Neuronal stem cell (in vitro differentiated cells): ENCODE measurements at regions not wholly inside any gene's neighbourhood (a gene's known extent, or its start where the extent isn't known, plus 50 kb on each side); places are given as distances from the start of the nearest gene placed in this dataset.

Experiments
- DNase-seq: peaks from one replicate; pipeline ENCODE4 v3.0.0-alpha.2; 2013; ENCODE audit warnings: low spot score
- H2AFZ ChIP-seq: one replicate; pipeline ENCODE4 v1.6.1; 2013; ENCODE audit warnings: mild to moderate bottlenecking, low read length, inconsistent platforms
- H2AK5ac ChIP-seq: 2 replicates; pipeline ENCODE4 v1.6.1; 2013; ENCODE audit warnings: low read depth, mild to moderate bottlenecking, inconsistent platforms, low read length, moderate library complexity, mixed read lengths
- H2BK120ac ChIP-seq: 2 replicates; pipeline ENCODE4 v1.6.1; 2013; ENCODE audit warnings: low read depth, mild to moderate bottlenecking, inconsistent platforms, low read length, moderate library complexity, mixed read lengths
- H2BK12ac ChIP-seq: one replicate; pipeline ENCODE4 v1.6.1; 2013; ENCODE audit warnings: low read length, inconsistent platforms
- H2BK15ac ChIP-seq: 2 replicates; pipeline ENCODE4 v1.6.1; 2013; ENCODE audit warnings: mild to moderate bottlenecking, low read length, inconsistent platforms, mixed read lengths
- H2BK5ac ChIP-seq: one replicate; pipeline ENCODE4 v1.6.1; 2013; ENCODE audit warnings: inconsistent platforms, mild to moderate bottlenecking, low read length, moderate library complexity
- H3K14ac ChIP-seq: one replicate; pipeline ENCODE4 v1.6.1; 2013; ENCODE audit warnings: low read length, inconsistent platforms
- H3K18ac ChIP-seq: 2 replicates; pipeline ENCODE4 v1.6.1; 2013; ENCODE audit warnings: low read length, inconsistent platforms
- H3K23ac ChIP-seq: 2 replicates; pipeline ENCODE4 v1.6.1; 2013; ENCODE audit warnings: low read depth, mild to moderate bottlenecking, mixed read lengths, low read length, inconsistent platforms; ENCODE audit not compliant: poor library complexity
- H3K27ac ChIP-seq: replicated peaks from 3 replicates; pipeline ENCODE4 v1.5.1; 2013; ENCODE audit warnings: low read length, inconsistent platforms
- H3K27me3 ChIP-seq, 3 experiments: 2 replicates each; pipeline ENCODE4 v1.6.1; 2013; ENCODE audit warnings: low read length in 3 of 3, mild to moderate bottlenecking in 2 of 3, inconsistent platforms in 1 of 3, low read depth in 1 of 3, mixed read lengths in 1 of 3, moderate library complexity in 1 of 3; ENCODE audit not compliant: control insufficient read depth in 3 of 3, insufficient read depth in 3 of 3
- H3K36me3 ChIP-seq, 2 donors: replicated peaks in 1 of 2; 2 replicates each; pipeline ENCODE4 v1.6.1; 2013; ENCODE audit warnings: low read length in 2 of 2; ENCODE audit not compliant: control insufficient read depth in 2 of 2, insufficient read depth in 2 of 2
- H3K4ac ChIP-seq: 2 replicates; pipeline ENCODE4 v1.6.1; 2013; ENCODE audit warnings: inconsistent platforms, mild to moderate bottlenecking, low read length, moderate library complexity
- H3K4me1 ChIP-seq, 2 donors: 1 replicate in 1 of 2; 2 replicates in 1 of 2; pipeline ENCODE4 v1.6.1; 2013; ENCODE audit warnings: low read length in 2 of 2, low read depth in 1 of 2; ENCODE audit not compliant: control insufficient read depth in 2 of 2, insufficient read depth in 1 of 2
- H3K4me2 ChIP-seq: one replicate; pipeline ENCODE4 v1.6.1; 2013; ENCODE audit warnings: mild to moderate bottlenecking, low read length, inconsistent platforms; ENCODE audit not compliant: insufficient read depth, poor library complexity, severe bottlenecking
- H3K4me3 ChIP-seq, 2 donors: 2 replicates each; pipeline ENCODE4 v1.5.1; 2013; ENCODE audit warnings: low read length in 2 of 2, mild to moderate bottlenecking in 2 of 2, inconsistent platforms in 1 of 2, moderate library complexity in 1 of 2
- H3K79me1 ChIP-seq: one replicate; pipeline ENCODE4 v1.6.1; 2013; ENCODE audit warnings: low read depth, mild to moderate bottlenecking, inconsistent platforms, low read length, moderate library complexity
- H3K9ac ChIP-seq: one replicate; pipeline ENCODE4 v1.6.1; 2013; ENCODE audit warnings: mild to moderate bottlenecking, low read depth, low read length, inconsistent platforms; ENCODE audit not compliant: poor library complexity
- H3K9me3 ChIP-seq, 2 donors: replicated peaks in 1 of 2; 2 replicates each; pipeline versions ENCODE3 to v1.6.1; 2013; ENCODE audit warnings: low read length in 2 of 2, mild to moderate bottlenecking in 2 of 2, inconsistent platforms in 1 of 2, low read depth in 1 of 2, mixed read lengths in 1 of 2, moderate library complexity in 1 of 2; ENCODE audit not compliant: control insufficient read depth in 2 of 2, insufficient read depth in 1 of 2
- H4K8ac ChIP-seq: one replicate; pipeline ENCODE4 v1.6.1; 2013; ENCODE audit warnings: low read depth, mild to moderate bottlenecking, inconsistent platforms, low read length, moderate library complexity
- H4K91ac ChIP-seq: one replicate; pipeline ENCODE4 v1.6.1; 2013; ENCODE audit warnings: low read length, low read depth, mild to moderate bottlenecking, inconsistent platforms; ENCODE audit not compliant: poor library complexity
- WGBS, 2 donors: extraction: QIAGEN DNeasy Blood & Tissue Kit; methylation state at CpG; one replicate each; pipeline ENCODE4 v1.1.7; 2013; ENCODE audit warnings: missing lambda C conversion rate in 2 of 2, mixed read lengths in 1 of 2; ENCODE audit not compliant: insufficient read length in 2 of 2, insufficient replicate concordance in 1 of 2; ENCODE audit errors: extremely low coverage in 2 of 2; 5-methylcytosine and 5-hydroxymethylcytosine counted together

- H3K4ac ChIP-seq, result no peak overlapping the region
- no peak overlapping the region for H3K4me2 ChIP-seq
- peaks cover 0 to 2% of the 10 kb centered on the region in 2 donors for H3K9me3 ChIP-seq
Measured at GRCh38 chr14:65308536-65308935, 104.0 kb upstream of the FUT8 start.

GRCh38 chr14:65310568-65310967 is 102.0 kb upstream of the FUT8 start:
- H2BK12ac ChIP-seq, result no peak overlapping the region
- peaks cover 0 to 2% of the 10 kb centered on the region in 2 donors for H3K9me3 ChIP-seq
- no peaks in the 10 kb centered on the region for H3K79me1 ChIP-seq
- no peaks in the 10 kb centered on the region for H3K4me1 ChIP-seq
- no peak for DNase-seq
- no peak overlapping the region for H3K27ac ChIP-seq
- H3K9ac ChIP-seq, result no peak overlapping the region
- no peak overlapping the region for H3K4ac ChIP-seq
- no peak overlapping the region for H3K18ac ChIP-seq
- no CpG with 5 or more reads among the region's 2 CpGs for WGBS, 2 donors
- H4K8ac ChIP-seq, result no peak overlapping the region
- H3K36me3 ChIP-seq, result no peaks in the 10 kb centered on the region
- H3K27me3 ChIP-seq, result no peaks in the 10 kb centered on the region
- no peak overlapping the region for H3K4me3 ChIP-seq
- H4K91ac ChIP-seq, result no peak overlapping the region
- H2BK15ac ChIP-seq, result no peak overlapping the region
- no peak overlapping the region for H2BK5ac ChIP-seq
- no peak overlapping the region for H2BK120ac ChIP-seq
- no peak overlapping the region for H2AFZ ChIP-seq
- no peak overlapping the region for H2AK5ac ChIP-seq
- H3K4me2 ChIP-seq, result no peak overlapping the region
- no peak overlapping the region for H3K14ac ChIP-seq
- no peak overlapping the region for H3K23ac ChIP-seq

More at GRCh38 chr14:65308536-65308935, 104.0 kb upstream of the FUT8 start:
- Histone ChIP-seq H3K27me3 (no peaks in the 10 kb centered on the region), H3K9ac (no peak overlapping the region), H4K91ac (no peak overlapping the region), H2AFZ (no peak overlapping the region), H2BK5ac (no peak overlapping the region), H2AK5ac (no peak overlapping the region), H3K23ac (no peak overlapping the region), H3K4me3 (no peak overlapping the region), H4K8ac (no peak overlapping the region), H3K4me1 (peaks cover 0 to 7% of the 10 kb centered on the region in 2 donors), H3K36me3 (no peaks in the 10 kb centered on the region), H3K18ac (no peak overlapping the region), H3K79me1 (no peaks in the 10 kb centered on the region), H2BK15ac (no peak overlapping the region), H3K27ac (no peak overlapping the region), H2BK12ac (no peak overlapping the region), H2BK120ac (no peak overlapping the region), H3K14ac (no peak overlapping the region)
- DNase-seq, result no peak

GRCh38 chr14:65312859-65313258 is 99.7 kb upstream of the FUT8 start:
- no peak overlapping the region for H3K23ac ChIP-seq
- H3K27me3 ChIP-seq, result no peaks in the 10 kb centered on the region
- DNase-seq, result no peak

GRCh38 chr14:65318636-65319506 is 93.7 kb upstream of the FUT8 start:
- Histone ChIP-seq H2BK15ac (no peak overlapping the region), H4K91ac (no peak overlapping the region), H3K9me3 (peaks cover 0 to 2% of the 10 kb centered on the region in 2 donors), H3K4ac (no peak overlapping the region), H3K23ac (no peak overlapping the region), H3K4me3 (no peak overlapping the region), H3K4me2 (no peak overlapping the region), H3K4me1 (peaks cover 0 to 3% of the 10 kb centered on the region in 2 donors), H3K9ac (no peak overlapping the region), H3K27ac (no peak overlapping the region), H2BK120ac (no peak overlapping the region), H4K8ac (no peak overlapping the region), H3K14ac (no peak overlapping the region), H2AK5ac (no peak overlapping the region), H3K18ac (no peak overlapping the region), H2BK12ac (no peak overlapping the region), H3K27me3 (no peaks in the 10 kb centered on the region), H2BK5ac (no peak overlapping the region), H3K79me1 (no peaks in the 10 kb centered on the region), H2AFZ (no peak overlapping the region), H3K36me3 (no peaks in the 10 kb centered on the region)
- no CpG with 5 or more reads among the region's 7 CpGs for WGBS, 2 donors
- DNase-seq, result no peak

More at GRCh38 chr14:65312859-65313258, 99.7 kb upstream of the FUT8 start:
- H3K36me3 ChIP-seq, result no peaks in the 10 kb centered on the region
- no peak overlapping the region for H2BK5ac ChIP-seq
- peaks cover 0 to 5% of the 10 kb centered on the region in 2 donors for H3K9me3 ChIP-seq
- H4K91ac ChIP-seq, result no peak overlapping the region
- H3K79me1 ChIP-seq, result no peaks in the 10 kb centered on the region
- no peak overlapping the region for H3K4ac ChIP-seq
- H3K9ac ChIP-seq, result no peak overlapping the region
- H2AK5ac ChIP-seq, result no peak overlapping the region
- H3K27ac ChIP-seq, result no peak overlapping the region
- H2BK120ac ChIP-seq, result no peak overlapping the region
- H2AFZ ChIP-seq, result no peak overlapping the region
- no peak overlapping the region for H2BK15ac ChIP-seq
- no peak overlapping the region for H4K8ac ChIP-seq
- WGBS, 2 donors, result no CpG with 5 or more reads among the region's 6 CpGs
- H2BK12ac ChIP-seq, result no peak overlapping the region
- no peak overlapping the region for H3K14ac ChIP-seq
- H3K4me2 ChIP-seq, result no peak overlapping the region
- no peak overlapping the region for H3K18ac ChIP-seq
- no peaks in the 10 kb centered on the region for H3K4me1 ChIP-seq
- no peak overlapping the region for H3K4me3 ChIP-seq
